IMR-90 (cell line): ENCODE measurements at regions not wholly inside any gene's neighbourhood (a gene's known extent, or its start where the extent isn't known, plus 50 kb on each side); places are given as distances from the start of the nearest gene placed in this dataset.

Experiments
- BHLHE40 ChIP-seq: fragments of 150-350 bp; IDR thresholded peaks from 2 replicates; pipeline ENCODE4 v1.6.1; 2016; ENCODE audit warnings: mild to moderate bottlenecking, low read depth, low read length
- CEBPB ChIP-seq: IDR thresholded peaks from 2 replicates; pipeline ENCODE4 v1.6.1; 2012; ENCODE audit warnings: low read depth, low read length, improper control_type of control experiment
- MAFK ChIP-seq: IDR thresholded peaks from 2 replicates; pipeline ENCODE4 v1.6.1; 2012; ENCODE audit warnings: low read depth, low read length, improper control_type of control experiment
- MAZ ChIP-seq: IDR thresholded peaks from 2 replicates; pipeline ENCODE4 v1.6.1; 2012; ENCODE audit warnings: low read depth, mild to moderate bottlenecking, low read length, improper control_type of control experiment, moderate library complexity, borderline replicate concordance
- MXI1 ChIP-seq: IDR thresholded peaks from 2 replicates; pipeline ENCODE4 v1.6.1; 2012; ENCODE audit warnings: low read depth, mild to moderate bottlenecking, low read length, moderate library complexity, borderline replicate concordance
- POLR2A ChIP-seq: IDR thresholded peaks from 2 replicates; pipeline ENCODE4 v1.6.1; 2012; ENCODE audit warnings: mild to moderate bottlenecking, low read depth, low read length
- RAD21 ChIP-seq: IDR thresholded peaks from 2 replicates; pipeline ENCODE4 v1.6.1; 2012; ENCODE audit warnings: low read length, improper control_type of control experiment
- RCOR1 ChIP-seq: IDR thresholded peaks from 2 replicates; pipeline ENCODE4 v1.6.1; 2012; ENCODE audit warnings: mild to moderate bottlenecking, low read length, improper control_type of control experiment; ENCODE audit not compliant: insufficient replicate concordance
- RFX5 ChIP-seq: IDR thresholded peaks from 2 replicates; pipeline ENCODE4 v1.8.0; 2012; ENCODE audit warnings: low read depth, mild to moderate bottlenecking, low read length, moderate library complexity
- SMC3 ChIP-seq: fragments of 150-350 bp; IDR thresholded peaks from 2 replicates; pipeline ENCODE4 v1.6.1; 2016; ENCODE audit warnings: low read depth, mild to moderate bottlenecking, antibody characterized with exemption, low read length, moderate library complexity
- TF ChIP-seq, protein P1 (sequence below): fragments of 150-350 bp; IDR thresholded peaks from 2 replicates; pipeline ENCODE4 v1.6.1; 2017; ENCODE audit warnings: mild to moderate bottlenecking, antibody characterized with exemption, low read length, low read depth
- TF ChIP-seq, protein P2 (sequence below): conservative IDR thresholded peaks from 2 replicates; pipeline ENCODE4 v1.5.1; 2012; ENCODE audit warnings: mild to moderate bottlenecking, low read depth, low read length, improper control_type of control experiment

GRCh38 chr1:68973459-68974244 lies 476.8 kb upstream of the DEPDC1 start:
- TF ChIP-seq RFX5: no peak
- TF ChIP-seq, protein P1, sequence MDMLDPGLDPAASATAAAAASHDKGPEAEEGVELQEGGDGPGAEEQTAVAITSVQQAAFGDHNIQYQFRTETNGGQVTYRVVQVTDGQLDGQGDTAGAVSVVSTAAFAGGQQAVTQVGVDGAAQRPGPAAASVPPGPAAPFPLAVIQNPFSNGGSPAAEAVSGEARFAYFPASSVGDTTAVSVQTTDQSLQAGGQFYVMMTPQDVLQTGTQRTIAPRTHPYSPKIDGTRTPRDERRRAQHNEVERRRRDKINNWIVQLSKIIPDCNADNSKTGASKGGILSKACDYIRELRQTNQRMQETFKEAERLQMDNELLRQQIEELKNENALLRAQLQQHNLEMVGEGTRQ: no peak
- TF ChIP-seq, protein P2, sequence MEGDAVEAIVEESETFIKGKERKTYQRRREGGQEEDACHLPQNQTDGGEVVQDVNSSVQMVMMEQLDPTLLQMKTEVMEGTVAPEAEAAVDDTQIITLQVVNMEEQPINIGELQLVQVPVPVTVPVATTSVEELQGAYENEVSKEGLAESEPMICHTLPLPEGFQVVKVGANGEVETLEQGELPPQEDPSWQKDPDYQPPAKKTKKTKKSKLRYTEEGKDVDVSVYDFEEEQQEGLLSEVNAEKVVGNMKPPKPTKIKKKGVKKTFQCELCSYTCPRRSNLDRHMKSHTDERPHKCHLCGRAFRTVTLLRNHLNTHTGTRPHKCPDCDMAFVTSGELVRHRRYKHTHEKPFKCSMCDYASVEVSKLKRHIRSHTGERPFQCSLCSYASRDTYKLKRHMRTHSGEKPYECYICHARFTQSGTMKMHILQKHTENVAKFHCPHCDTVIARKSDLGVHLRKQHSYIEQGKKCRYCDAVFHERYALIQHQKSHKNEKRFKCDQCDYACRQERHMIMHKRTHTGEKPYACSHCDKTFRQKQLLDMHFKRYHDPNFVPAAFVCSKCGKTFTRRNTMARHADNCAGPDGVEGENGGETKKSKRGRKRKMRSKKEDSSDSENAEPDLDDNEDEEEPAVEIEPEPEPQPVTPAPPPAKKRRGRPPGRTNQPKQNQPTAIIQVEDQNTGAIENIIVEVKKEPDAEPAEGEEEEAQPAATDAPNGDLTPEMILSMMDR: no peak
- no peak for TF ChIP-seq MAFK
- TF ChIP-seq POLR2A: no peak
- TF ChIP-seq RCOR1: no peak
- no peak for TF ChIP-seq RAD21
- TF ChIP-seq MAZ: no peak
- TF ChIP-seq BHLHE40: no peak
- no peak for TF ChIP-seq MXI1
- TF ChIP-seq CEBPB: no peak
- no peak for TF ChIP-seq SMC3
